Stimulated activated CD8-positive, alpha-beta memory T cell treated with anti-CD3 and anti-CD28 coated beads, Interleukin-15, amount 100 ng/mL, for 48 hours (primary cell): ENCODE measurements at regions not wholly inside any gene's neighbourhood (a gene's known extent, or its start where the extent isn't known, plus 50 kb on each side); places are given as distances from the start of the nearest gene placed in this dataset.
"Not testable (repeated sequence)": the region's sequence is repeated elsewhere in the genome, so short reads cannot be mapped to it uniquely, and the experiment has no call there.

Experiments used
- DNase-seq, 2 donors: peaks; one replicate each; pipeline ENCODE4 v3.0.0-alpha.2; 2020; ENCODE audit warnings: low read depth in 2 of 2

DNA sequence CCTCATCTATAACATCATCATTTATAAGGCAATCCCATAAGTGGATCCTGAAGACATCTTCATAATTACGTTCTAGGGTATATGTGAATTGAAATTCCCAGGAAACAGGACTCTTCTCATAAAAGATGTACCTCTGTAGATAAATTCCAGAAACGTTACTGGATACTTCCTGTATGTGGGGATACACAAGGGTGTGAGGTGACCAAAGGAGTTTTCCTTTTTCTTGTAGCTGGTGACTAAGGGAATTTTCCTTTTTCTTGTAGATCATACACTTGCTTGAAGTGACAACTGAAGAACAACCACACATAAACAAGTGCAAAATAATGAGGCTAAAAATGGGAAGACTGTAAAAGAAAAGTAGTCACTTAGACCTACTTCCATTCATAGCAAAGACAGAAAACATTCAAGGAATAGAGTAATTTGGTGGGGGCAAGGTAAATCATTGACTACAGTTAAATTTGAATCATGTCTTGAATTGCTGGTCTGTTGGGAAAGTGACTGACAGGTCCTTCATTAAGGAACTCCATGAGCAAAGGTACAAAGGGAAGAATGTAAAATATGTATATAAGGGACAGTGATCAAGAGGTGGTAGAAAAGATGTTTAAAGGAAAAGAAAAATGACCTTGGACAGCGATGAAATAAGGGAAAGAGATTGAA is 53.2 kb upstream of the UBE2E3 start:
- no peak for DNase-seq

DNA sequence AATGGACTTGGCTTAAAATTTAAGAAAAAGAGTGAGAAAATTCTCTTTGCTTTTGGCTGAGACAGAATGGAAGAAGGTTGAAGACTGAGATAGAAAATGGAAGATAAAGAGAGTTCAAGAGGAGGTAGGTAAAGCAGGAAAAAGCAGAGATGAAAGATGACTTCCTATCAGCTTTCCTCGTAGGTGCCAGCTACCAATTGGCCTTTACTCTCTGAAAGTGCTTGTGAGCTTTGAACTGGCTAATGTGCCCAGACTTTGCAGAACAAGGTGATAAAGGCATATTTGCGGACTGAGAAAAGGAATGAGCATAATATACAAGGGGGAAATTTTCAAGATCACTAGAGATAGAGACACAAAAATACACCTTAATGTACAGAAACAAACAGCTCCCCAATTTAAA is 54.7 kb upstream of the UBE2E3 start:
- DNase-seq = no peak

DNA sequence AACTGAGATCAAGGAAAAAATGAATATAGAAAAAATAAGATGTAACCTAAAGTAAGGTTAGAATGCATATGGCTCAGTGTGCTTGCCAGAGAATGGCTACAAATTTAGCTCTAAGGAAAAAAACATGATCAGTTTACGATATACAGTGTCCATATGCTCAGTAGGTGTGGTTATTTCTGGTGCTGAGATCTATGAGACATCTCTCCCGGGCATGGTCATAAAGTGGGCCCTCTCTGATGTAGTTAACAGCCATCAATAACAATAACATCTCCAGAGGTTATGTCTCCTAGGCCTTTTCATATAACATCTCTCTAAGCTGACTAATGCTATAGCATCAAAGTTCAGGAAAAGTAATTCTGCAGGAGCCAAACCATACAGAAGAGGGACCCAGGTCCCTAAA is 56.3 kb upstream of the UBE2E3 start:
- DNase-seq = no peak

DNA sequence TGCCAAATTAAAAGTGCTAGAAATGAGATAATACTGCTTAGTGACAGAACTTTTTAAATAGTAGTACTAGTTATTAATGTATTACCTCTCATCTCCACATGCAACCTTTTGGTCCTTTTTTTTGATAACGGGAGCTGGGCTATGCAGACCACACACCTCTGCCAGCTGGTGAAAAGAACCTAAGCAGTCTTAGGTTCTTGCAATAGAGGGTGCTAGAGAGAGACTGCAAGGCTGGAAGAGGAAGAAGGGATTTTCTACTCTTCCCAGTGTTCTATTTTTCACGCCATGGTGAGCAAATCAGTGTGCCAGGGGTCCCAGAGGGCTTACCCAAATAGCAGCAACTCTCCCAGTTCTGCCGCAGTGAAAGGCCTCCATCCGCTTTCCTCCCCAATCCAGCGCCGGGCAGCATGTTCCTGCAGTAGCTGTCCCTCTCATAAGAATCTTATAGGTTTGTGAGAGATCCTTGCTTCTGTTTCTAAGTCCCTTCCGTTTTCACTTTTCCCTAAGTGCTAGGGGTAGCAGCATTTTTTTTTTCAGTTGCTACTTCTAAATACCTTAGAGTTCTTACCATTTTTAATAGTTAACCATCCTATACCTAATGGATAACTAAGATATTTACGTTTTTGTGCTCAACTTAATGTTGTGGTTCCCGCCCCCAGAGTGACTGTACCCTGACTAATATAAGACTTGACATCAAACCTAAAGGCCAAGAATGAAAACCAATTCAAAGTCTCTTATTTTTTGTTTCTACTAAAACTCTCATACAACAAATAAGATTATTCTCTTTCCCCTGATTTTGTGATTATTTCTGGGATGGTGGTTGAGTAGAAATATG is 69.4 kb upstream of the UBE2E3 start:
- no peak for DNase-seq

DNA sequence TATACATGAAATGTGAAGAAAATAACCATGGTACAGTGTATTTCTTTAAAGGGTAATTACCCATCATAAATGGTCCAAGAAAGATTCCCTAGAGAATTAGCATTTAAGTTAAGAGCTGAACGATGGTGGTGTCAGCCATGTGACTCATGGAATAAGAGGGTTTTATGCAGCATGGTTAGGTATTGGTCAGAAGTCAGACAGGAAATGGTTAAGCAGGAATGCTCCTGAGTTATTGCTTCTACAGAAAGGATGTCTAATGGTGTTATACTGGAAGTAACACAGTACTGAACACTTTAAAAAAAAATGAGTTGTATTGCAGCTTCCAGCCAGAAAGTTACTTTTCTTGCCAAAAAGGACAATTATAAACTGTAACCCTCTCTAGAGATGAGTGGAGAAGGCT is 72.7 kb upstream of the UBE2E3 start:
- DNase-seq = no peak

DNA sequence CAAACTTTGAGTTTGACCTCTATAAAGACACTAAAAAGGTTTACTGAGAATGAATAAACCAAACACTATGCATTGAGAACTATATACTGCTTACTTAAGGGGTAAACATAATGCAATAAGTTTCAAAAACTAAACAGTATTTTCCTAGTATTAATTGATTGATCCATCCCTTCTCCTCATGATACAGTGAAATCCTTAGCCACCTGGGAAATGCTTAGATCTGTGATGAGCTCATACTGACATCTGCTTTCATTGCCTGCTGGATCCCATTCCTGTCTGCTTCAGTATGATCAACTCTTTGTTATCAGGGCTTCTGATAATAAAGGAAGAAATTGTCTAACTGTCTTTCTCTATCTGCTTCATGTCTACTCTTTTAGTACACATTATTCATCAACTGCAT is 74.9 kb upstream of the UBE2E3 start:
- no peak for DNase-seq

DNA sequence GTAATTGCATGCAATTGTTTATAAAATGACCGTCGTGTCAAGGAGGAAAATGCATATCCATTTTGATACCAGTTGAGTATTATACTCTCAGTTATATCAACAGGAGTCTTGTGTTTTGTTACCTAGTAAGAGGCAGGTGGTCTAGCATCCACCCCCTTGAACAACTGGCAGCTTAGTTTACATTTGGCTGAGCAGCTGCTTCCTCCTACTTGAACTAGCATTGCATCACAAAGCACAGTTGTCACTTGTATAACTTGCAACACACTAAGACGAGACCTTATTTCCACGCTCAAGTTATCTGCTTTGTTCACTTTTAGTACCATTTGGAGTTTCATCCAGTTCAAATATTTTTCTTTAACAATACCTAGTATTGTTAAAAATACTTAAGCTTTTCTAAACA is 75.4 kb upstream of the UBE2E3 start:
- no peak for DNase-seq

DNA sequence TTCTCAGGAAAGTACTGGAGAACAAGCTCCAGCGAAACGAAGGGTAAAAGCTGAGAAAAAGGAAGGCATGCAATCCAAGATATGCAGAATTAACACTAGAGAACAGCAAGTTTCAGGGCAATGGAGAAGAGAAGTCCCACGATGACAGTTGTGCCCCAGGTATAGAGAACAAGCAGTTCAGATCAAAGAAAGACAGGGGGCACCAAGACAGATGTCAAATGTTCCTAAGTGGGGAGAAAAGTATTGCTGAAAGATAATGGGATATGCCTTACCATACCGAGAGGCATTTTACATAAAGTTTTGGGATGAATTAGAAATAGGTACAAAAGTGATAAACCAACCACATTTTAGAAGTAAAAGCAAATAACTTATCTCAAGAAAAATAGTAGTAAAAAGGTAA is 79.1 kb upstream of the UBE2E3 start:
- DNase-seq = no peak

DNA sequence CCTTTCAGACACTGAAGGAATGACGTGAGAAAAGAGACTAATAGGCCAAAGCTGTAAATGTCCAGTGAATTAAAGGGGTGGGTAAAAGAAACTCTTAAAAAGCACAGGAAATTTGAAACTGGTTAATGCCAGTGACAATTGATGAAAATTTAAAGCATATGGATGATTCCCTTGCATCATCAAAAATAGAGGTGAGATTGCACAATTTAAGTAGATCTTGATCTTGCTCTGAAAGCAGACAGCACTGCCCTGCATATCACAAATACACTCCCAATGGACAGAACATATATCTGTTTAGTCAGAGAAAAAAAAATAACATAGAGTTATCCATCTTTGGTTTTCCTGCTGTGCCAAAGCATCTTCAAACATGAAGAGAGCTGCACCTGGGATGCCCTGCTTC is 86.7 kb upstream of the UBE2E3 start:
- no peak for DNase-seq

DNA sequence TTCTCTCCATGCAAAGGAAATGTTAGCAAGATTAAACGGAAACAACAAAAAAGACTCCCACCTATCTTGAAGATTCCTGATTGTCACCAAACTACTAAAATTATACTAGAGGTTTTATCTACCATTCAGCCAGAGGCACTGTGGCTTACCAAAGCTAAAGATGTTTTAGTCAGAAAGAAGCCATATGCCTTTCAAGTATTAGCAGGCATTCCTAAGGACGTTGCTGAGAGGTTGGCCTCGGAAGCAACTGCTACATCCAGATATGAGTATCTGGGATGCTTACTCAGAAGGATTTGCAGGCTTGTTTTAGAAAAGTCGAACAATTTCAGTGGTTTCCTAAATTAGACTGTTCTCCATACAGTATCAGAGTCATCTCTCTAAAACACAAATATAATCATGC is 88.3 kb upstream of the UBE2E3 start:
- no peak for DNase-seq

DNA sequence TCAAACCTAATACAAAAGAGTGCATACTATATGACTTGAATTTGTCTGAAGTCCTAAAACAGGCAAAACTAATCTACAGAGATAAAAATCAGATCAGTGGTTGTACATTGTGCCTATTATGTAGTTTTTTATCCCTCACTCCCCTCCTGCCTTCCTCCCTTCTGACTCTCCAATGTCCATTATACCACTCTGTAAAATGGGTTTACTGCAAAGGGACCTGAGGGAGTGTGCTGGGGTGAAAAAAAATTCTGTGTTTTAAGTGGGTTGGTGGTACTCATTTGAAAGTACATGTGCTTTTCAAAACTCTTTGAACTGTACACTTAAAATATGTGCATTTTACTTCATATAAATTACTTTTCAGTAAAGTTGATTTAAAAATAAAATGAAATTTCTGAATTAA is 89.0 kb upstream of the UBE2E3 start:
- no peak for DNase-seq

DNA sequence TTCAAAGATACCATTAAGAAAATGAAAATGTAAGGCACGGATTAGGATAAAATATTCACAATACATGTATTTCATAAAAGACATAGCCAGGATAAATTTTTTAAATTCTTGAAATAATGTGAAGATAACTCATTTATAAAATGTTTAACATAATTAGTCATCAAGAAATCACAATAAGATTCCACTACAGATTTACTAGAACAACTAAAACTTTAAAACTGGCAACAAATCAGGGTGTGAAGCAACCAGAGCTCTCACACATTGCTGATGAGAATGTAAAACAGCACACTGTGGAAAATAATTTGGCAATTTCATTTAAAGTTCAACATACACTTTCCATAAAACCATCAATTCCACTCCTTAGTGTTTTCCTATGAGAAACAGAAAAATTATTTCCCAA is 89.6 kb upstream of the UBE2E3 start:
- DNase-seq = no peak

DNA sequence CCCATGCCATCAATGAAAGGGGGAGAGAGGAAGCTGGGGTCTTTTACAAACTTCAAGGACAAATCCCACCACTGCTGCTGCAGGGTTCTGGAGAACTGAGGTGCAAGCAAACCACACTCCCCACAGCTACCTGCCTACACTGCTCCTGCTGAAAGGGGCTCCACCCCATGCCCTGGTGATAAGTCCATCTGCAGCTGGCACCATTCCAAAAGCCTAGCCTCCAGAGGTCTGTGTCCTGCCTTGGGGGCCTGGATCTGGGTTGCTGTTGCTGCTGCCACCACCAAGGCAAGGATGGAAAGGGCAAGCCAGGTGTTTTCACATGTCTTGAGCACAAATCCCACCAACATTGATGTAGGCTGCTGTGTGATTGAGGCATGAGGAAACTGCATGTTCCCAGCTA is 97.4 kb upstream of the UBE2E3 start:
- no peak for DNase-seq

DNA sequence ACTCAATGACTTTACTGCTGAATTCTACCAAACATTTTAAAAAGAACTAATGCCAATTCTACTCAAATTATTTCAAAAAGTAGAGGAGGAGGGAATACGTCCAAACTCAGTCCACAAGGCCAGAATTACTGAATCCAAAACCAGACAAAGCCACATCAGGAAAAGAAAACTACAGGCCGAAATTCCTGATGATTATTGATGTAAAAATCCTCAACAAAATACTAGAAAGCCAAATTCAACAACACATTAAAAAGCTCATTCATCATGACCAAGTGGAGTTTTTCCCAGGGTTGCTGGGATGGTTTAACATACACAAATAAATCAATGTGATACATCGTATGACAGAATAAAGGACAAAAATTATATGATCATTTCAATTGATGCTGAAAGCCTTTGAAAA is 103.9 kb upstream of the UBE2E3 start:
- DNase-seq = no peak

DNA sequence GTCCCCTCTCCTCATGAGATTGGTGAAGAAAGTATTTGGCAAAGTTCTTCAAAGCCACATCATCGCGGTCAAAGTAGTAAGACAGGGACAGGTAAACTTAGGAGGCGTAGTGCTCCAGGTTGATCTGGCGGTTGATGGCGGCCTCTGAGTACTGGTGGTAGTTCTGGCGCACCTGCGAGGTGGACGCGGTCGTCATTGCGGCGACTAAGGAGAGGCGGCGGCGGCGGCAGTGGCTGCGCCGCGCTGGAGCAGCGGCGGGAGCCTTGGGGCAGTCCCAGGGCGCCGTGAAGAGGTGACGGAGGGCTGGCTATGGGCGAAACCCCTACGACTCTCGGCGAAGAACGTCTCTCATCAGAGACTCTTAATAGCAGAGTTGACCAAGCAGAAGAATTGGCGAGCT is 107.2 kb upstream of the UBE2E3 start:
- DNase-seq = no peak

DNA sequence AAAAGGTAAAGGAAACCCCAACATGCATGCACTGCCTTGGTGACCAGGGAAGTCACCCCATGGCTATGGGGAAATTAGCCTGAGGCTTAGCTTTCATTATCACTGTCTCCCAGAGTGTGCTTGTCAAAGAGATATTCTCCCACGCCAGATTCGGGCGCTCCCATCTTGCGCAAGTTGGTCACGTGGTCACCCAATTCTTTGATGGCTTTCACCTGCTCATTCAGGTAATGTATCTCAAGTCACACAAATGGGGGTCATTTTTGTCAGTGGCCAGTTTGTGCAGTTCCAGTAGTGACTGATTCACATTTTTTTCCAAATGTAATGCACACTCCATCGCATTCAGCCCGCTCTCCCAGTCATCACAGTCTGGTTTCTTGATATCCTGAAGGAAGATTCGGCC is 107.6 kb upstream of the UBE2E3 start:
- DNase-seq = not testable (repeated sequence)

DNA sequence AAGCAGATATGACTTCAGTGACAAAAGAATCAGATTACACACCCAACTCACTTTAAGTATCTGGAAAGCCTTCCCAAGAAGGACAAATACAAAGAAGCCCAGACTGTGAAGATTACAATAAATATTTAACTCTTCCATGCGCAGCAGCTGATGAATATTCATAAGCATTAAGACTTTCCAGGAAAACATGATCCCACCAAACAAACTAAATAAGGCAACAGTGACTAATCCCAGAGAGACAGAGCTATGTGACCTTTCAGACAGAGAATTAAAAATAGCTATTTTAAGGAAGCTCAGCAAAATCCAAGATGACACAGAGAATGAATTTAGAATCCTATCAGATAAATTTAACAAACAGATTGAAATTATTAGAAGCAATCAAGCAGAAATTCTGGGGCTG is 108.2 kb upstream of the UBE2E3 start:
- no peak for DNase-seq

DNA sequence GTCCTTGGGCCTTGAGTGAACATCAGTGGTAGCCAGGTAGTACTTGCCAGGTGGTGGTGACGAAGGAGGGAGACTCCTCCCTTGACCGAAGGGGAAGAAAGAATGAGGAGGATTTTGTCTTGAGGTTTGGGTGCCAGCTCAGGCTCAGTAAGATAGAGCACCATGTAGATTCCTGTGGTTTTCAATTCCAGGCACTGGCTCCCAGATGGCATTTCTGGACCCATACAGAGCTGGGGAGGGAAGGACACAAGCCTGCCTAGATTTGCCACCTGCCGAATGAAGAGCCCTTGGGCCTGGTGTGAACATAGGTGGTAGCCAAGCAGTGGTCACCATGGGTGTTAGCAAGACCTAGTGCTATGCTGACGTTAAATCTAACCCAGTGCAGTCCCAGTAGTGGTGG is 108.8 kb upstream of the UBE2E3 start:
- no peak for DNase-seq

DNA sequence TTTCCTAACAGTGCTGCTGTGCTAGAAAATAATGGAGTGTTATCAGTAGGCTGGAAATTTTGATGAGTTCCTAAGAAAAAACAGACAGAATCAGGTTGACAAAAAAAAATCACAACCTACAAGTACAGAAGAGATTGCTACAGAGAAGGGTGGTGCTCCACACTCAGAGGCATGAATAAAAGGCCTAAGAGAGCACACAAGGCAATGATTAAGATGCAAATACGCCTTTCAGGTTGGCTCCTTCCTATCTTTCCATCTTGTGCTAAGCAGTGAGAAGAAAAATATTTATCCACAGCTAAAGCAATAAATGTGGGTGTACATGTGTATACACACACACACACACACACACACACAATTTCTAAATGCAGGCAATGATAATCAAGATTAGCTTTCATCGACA is 130.6 kb upstream of the UBE2E3 start:
- no peak for DNase-seq

DNA sequence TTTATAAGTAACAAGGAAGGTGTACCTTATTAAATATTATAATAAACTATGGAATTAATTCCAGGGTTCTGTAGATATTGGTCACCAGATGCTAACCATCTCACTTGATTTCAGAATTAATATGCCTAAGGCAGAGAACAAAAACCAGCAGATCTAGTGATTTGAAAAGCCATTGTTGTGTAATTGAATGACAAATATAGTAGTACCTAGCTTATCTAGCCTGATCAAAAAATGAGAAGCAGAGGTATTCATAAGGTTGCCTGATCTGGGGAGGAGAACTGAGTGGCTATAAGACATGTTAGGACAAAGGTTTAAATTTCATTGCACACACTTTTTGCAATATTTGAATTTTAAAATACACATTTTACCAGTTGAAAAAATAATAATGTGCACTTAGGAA is 132.0 kb upstream of the UBE2E3 start:
- no peak for DNase-seq

DNA sequence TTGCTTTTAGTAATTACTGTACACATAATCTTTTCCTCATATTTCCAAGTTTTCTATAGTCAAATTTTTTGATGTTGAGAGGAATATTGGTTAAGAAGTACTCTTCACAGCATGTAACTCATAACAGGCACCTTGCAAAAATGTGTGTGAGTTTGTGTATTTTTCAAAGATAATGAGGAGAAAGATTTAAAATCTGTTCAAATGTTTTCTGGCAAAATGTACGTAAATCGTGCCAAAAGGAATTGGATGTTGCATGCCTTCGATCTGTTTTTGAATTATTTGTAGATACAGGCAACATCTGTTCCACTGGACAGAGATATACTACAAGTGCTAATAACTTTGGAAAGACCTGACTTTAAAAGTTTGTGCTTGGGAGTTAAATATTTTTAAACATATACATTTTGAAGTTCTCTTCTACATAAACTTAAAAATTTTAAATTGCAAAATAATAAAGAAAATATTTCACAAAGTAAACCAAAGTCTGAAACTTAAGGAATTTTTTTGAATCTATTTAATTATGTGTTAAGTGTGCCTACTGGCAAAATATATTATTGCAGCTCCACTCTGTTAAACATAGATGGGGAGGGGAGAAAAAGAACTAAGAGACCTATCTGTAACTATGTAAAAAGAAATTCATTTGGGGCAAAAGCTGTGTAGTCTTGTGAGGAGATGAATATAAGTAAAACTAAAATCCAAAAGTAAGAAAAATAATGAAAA is 133.5 kb upstream of the UBE2E3 start:
- DNase-seq = no peak

DNA sequence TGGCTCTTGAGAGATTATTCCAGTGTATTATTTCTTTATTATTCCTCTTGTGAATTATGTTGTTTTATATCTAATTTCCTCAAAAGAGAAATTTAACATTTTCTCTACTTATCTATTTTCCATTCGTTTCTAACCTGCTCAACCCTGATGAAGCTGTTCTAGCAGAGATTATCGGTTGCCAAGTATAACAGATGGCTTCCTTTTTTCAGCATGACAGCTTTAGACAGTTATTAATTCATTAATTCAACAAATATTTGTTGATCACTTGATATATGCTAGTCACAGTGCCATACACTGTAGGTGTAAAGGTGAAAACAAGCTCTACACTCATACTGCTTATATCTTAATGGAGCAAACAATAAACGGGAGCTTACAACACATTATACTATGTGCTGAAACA is 137.9 kb upstream of the UBE2E3 start:
- no peak for DNase-seq

DNA sequence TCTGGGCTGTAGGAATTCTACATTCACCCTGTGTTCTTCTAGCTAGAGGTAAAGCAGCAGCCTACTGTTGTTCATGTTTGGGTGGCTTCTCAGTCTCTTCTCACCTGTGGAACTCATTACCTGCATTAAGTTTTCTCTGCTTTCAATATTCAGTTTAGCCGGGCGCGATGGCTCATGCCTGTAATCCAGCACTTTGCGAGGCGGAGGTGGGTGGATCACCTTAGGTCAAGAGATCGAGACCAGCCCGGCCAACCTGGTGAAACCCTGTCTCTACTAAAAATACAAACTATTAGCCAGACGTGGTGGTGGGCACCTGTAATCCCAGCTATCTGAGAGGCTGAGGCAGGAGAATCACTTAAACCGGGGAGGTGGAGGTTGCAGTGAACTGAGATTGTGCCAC is 139.8 kb upstream of the UBE2E3 start:
- no peak for DNase-seq
